ENCODE measurements at regions not wholly inside any gene's neighbourhood (a gene's known extent, or its start where the extent isn't known, plus 50 kb on each side); places are given as distances from the start of the nearest gene placed in this dataset.

- peak; percentile 27 for DNase-seq (ENCODE audit: low spot score)
Measured at GRCh38 chr4:111602848-111603247, 542.4 kb upstream of the FAM241A start.

DNA sequence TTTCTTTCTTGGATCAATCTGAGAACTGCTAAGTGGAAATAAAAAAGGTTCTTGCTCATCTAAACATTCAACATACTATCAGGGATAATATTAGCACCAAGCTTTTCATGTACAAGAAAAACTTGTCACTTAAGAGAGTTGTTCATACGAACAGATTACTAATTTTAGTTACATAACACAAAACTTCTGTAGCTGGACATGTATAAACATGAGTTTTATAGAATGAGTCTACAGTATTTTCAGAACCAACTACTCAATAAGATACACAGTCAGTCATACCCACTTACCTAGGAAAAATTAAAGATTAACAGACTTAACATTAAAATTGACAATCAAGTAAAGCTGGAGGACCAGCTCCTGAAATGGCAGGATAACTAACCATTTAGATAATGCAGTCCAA is 540.1 kb upstream of the FAM241A start:
- DNase-seq (ENCODE audit: low spot score): no peak

DNA sequence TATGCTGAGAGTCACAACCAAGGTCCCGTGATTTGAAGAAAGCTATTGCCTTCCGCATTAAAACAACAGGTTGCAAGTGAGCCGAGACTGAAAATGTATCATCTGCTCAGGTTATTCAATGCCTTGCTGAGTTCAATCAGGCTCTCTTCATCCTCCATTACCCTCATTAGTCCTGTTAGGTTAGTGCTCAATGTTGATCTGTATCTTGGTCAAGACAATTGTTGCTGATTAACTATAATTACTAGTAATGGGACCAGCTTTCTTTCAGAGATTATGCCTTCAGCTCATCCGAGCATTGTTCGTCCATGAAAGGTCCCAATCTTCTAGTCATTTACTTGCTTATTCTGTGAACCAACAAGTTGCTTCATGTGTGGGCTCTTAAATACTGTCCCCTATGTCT is 534.6 kb upstream of the FAM241A start:
- no peak for DNase-seq (ENCODE audit: low spot score)

GRCh38 chr4:111618908-111619307 is 526.3 kb upstream of the FAM241A start:
- DNase-seq (ENCODE audit: low spot score): no peak

- DNase-seq (ENCODE audit: low spot score): no peak
Measured at GRCh38 chr4:111628437-111628836, 516.8 kb upstream of the FAM241A start.

DNA sequence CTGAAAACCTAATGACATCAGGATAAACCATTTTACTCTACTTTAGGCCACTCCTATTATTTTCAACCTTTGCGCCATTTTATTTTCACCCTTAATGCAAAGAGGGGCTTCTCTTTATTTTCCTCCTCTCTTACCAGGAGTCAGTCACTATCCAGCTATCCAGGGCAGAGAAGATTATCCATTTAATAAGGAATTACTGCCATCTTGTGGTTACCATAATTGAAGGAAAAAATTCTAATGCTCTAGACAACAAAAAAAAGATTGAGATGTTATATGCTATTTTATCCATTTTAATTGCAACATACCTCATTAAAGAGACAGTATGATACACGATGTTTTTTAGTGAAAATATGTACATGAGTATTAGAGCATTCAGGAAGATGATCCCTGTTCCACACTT is 514.5 kb upstream of the FAM241A start:
- peak; percentile 58 for DNase-seq (ENCODE audit: low spot score)

- DNase-seq (ENCODE audit: low spot score): peak; percentile 50
Measured at GRCh38 chr4:111631215-111631999, 513.8 kb upstream of the FAM241A start.

- DNase-seq (ENCODE audit: low spot score): no peak
Measured at GRCh38 chr4:111632641-111633151, 512.6 kb upstream of the FAM241A start.

- no peak for DNase-seq (ENCODE audit: low spot score)
Measured at GRCh38 chr4:111633663-111634266, 511.5 kb upstream of the FAM241A start.

DNA sequence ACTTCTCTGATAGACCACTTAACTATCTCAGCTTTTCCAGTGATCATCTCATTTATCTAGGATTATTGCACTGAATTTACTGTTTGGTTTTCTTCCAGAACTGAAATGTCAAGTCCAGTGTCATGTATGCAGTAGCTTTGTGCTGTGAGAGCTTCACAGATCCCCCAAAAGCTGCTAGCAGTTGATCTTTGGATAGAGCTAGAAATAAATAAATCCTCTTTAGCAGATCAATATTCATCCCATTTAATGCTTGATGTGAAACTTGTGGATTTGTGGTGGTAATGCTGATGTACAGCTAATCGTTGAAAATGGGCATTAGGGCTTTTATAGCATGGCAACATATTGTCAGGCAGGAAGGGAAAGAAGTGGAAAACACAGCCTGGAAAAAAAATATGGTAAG is 509.6 kb upstream of the FAM241A start:
- DNase-seq (ENCODE audit: low spot score): no peak

DNA sequence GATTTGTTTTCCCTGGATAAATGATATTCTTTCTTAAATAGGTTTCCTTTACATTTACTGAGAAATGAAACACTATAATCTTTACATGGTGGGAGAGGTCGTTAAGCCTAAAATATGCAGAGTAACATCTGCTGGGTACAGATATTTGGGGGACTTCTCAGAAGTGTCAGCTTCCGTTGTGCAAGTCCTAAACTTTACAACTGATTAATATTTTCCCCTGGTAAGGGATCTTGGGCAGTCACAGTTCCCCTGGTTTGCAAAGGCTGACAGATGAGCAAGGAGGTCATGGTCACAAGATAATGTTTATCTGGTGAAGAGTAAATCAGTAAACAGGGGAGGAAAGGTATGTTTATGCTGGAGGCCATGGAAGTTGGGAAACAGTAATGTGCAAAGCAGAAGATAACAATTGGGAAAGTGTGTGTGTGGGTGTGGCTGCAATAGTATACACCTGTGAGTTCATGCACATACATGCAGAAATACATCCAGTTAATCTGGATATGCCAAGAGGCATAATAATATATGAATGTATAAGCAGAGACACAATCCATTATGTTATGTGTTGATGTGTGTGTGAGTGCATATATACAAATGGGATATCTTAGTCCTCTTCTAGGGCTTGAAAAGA is 508.2 kb upstream of the FAM241A start:
- DNase-seq (ENCODE audit: low spot score): no peak

GRCh38 chr4:111639120-111639690 is 506.0 kb upstream of the FAM241A start:
- no peak for DNase-seq (ENCODE audit: low spot score)

DNA sequence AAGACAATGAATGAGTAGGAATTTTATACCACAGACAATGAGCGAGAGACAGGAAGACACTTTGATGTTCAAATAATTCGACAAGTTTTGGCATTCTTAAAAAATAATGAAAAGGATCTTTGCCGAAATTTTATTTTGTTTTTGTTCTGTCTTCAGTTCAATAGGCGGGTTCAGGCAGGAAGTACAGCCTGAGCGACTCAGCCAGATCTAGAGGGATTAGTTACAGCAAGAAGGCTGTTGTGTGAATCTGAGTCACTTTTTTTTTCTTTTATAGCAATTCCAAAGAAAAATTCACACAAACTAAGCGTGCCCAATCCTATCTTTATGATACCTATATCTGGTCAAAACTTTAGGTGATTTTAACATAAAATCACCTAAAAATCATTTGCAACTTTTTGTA is 505.4 kb upstream of the FAM241A start:
- DNase-seq (ENCODE audit: low spot score): no peak

GRCh38 chr4:111641813-111642579 is 503.3 kb upstream of the FAM241A start:
- peak; percentile 91 for DNase-seq (ENCODE audit: low spot score)

DNA sequence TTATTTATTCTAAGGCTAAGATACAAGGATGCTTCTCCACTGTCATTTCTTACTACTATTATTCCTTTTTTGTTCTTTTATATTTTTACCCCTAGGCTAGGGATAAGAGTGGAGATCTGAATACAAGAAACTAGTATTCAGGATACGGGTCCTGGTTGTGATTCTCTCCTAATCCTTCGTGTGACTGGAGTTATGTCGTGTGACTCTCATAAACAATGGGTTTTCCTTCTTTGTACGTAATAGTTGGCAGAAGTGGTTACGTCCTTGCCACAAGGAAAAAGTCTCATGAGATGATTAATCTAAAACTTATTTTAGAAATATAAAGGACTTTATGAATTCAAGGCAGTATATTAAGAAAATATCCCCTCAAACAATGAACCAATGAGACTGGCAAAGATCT is 497.2 kb upstream of the FAM241A start:
- DNase-seq (ENCODE audit: low spot score): no peak

- no peak for DNase-seq (ENCODE audit: low spot score)
Measured at GRCh38 chr4:111649308-111649707, 495.9 kb upstream of the FAM241A start.

GRCh38 chr4:111650146-111650545 is 495.1 kb upstream of the FAM241A start:
- DNase-seq (ENCODE audit: low spot score): no peak

- DNase-seq (ENCODE audit: low spot score): no peak
Measured at GRCh38 chr4:111650674-111651086, 494.6 kb upstream of the FAM241A start.

DNA sequence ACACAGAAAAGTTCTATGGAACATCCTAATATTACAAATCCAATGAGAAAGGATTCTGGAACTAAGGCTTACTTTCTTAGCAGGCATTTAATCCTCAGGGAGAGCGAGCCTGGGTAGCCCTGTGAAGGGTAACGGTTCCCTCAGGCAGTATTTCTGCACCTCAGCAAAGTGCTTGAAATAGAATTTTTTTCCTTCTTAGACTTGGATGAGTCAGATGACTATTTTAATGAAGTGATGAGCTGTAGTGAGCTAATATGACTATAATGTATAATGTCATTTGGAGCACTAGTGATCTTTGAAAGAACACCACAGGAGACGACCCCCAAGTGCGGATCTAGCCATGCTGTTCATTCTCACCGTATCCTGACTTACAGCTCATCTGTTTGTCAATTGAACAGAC is 493.0 kb upstream of the FAM241A start:
- peak; percentile 26 for DNase-seq (ENCODE audit: low spot score)

GRCh38 chr4:111652986-111653385 is 492.3 kb upstream of the FAM241A start:
- no peak for DNase-seq (ENCODE audit: low spot score)

- no peak for DNase-seq (ENCODE audit: low spot score)
Measured at GRCh38 chr4:111662496-111662895, 482.8 kb upstream of the FAM241A start.

All from RKO (cell line).